ENCODE measurements at regions not wholly inside any gene's neighbourhood (a gene's known extent, or its start where the extent isn't known, plus 50 kb on each side); places are given as distances from the start of the nearest gene placed in this dataset.

- Histone ChIP-seq H3K27me3 (replicated peaks; ENCODE audit: insufficient read depth, low read depth, low read length, poor library complexity) (no peaks in the 10 kb centered on the region), H3K36me3 (ENCODE audit: insufficient read depth, low read length, poor library complexity, severe bottlenecking) (no peaks in the 10 kb centered on the region), H3K4me3 (ENCODE audit: low read depth, low read length, poor library complexity, severe bottlenecking) (no peak overlapping the region), H3K27ac (ENCODE audit: low read depth, low read length, poor library complexity, severe bottlenecking) (no peak overlapping the region), H3K9me3 (ENCODE audit: low read depth, low read length, poor library complexity, severe bottlenecking) (no peaks in the 10 kb centered on the region), H3K4me1 (ENCODE audit: insufficient read depth, low read length, poor library complexity, severe bottlenecking) (no peaks in the 10 kb centered on the region)
- BruUV-seq (replicated peaks): no TSS peak
- intact Hi-C loops (cut with micrococcal nuclease; ENCODE audit: unreplicated experiment): no loop called here
- TF ChIP-seq EZH2 (IDR thresholded peaks at IDR 0.05; ENCODE audit: borderline replicate concordance, low read depth, low read length, poor library complexity, severe bottlenecking) (no peak), CTCF (conservative IDR thresholded peaks at IDR 0.05; ENCODE audit: low read depth, low read length) (no peak)
- DNase-seq (ENCODE audit: low spot score): no peak
- ChIA-PET CTCF (no interaction called here), POLR2A (ENCODE audit: low non-redundant PET) (no interaction called here)
Measured at GRCh38 chr2:67965246-67965645, 97.6 kb downstream of the C1D start.

- TF ChIP-seq CTCF (conservative IDR thresholded peaks at IDR 0.05; ENCODE audit: low read depth, low read length): no peak
- TF ChIP-seq EZH2 (IDR thresholded peaks at IDR 0.05; ENCODE audit: borderline replicate concordance, low read depth, low read length, poor library complexity, severe bottlenecking): no peak
- POLR2A ChIA-PET (ENCODE audit: low non-redundant PET): no interaction called here
- no peak for DNase-seq (ENCODE audit: low spot score)
- H3K9me3 ChIP-seq (ENCODE audit: low read depth, low read length, poor library complexity, severe bottlenecking): no peaks in the 10 kb centered on the region
- no peaks in the 10 kb centered on the region for H3K27me3 ChIP-seq (replicated peaks; ENCODE audit: insufficient read depth, low read depth, low read length, poor library complexity)
- no peak overlapping the region for H3K27ac ChIP-seq (ENCODE audit: low read depth, low read length, poor library complexity, severe bottlenecking)
- CTCF ChIA-PET: no interaction called here
- H3K4me1 ChIP-seq (ENCODE audit: insufficient read depth, low read length, poor library complexity, severe bottlenecking): no peaks in the 10 kb centered on the region
- no peak overlapping the region for H3K4me3 ChIP-seq (ENCODE audit: low read depth, low read length, poor library complexity, severe bottlenecking)
- intact Hi-C loops (cut with micrococcal nuclease; ENCODE audit: unreplicated experiment): no loop called here
- BruUV-seq (replicated peaks): no TSS peak
- no peaks in the 10 kb centered on the region for H3K36me3 ChIP-seq (ENCODE audit: insufficient read depth, low read length, poor library complexity, severe bottlenecking)
Measured at GRCh38 chr2:67970071-67970470, 92.7 kb downstream of the C1D start.

- H3K27me3 ChIP-seq (replicated peaks; ENCODE audit: insufficient read depth, low read depth, low read length, poor library complexity): no peaks in the 10 kb centered on the region
- intact Hi-C loops (cut with micrococcal nuclease; ENCODE audit: unreplicated experiment): no loop called here
- BruUV-seq (replicated peaks): no TSS peak
- no peak overlapping the region for H3K27ac ChIP-seq (ENCODE audit: low read depth, low read length, poor library complexity, severe bottlenecking)
- no peak for TF ChIP-seq EZH2 (IDR thresholded peaks at IDR 0.05; ENCODE audit: borderline replicate concordance, low read depth, low read length, poor library complexity, severe bottlenecking)
- no peak for TF ChIP-seq CTCF (conservative IDR thresholded peaks at IDR 0.05; ENCODE audit: low read depth, low read length)
- no peaks in the 10 kb centered on the region for H3K9me3 ChIP-seq (ENCODE audit: low read depth, low read length, poor library complexity, severe bottlenecking)
- POLR2A ChIA-PET (ENCODE audit: low non-redundant PET): no interaction called here
- DNase-seq (ENCODE audit: low spot score): no peak
- no peaks in the 10 kb centered on the region for H3K4me1 ChIP-seq (ENCODE audit: insufficient read depth, low read length, poor library complexity, severe bottlenecking)
- no peaks in the 10 kb centered on the region for H3K36me3 ChIP-seq (ENCODE audit: insufficient read depth, low read length, poor library complexity, severe bottlenecking)
- H3K4me3 ChIP-seq (ENCODE audit: low read depth, low read length, poor library complexity, severe bottlenecking): no peak overlapping the region
- CTCF ChIA-PET: no interaction called here
Measured at GRCh38 chr2:67970542-67970941, 92.3 kb downstream of the C1D start.
